H9 (cell line): ENCODE measurements at regions not wholly inside any gene's neighbourhood (a gene's known extent, or its start where the extent isn't known, plus 50 kb on each side); places are given as distances from the start of the nearest gene placed in this dataset.

Experiments used
- DNase-seq: peaks from one replicate; pipeline ENCODE4 v3.0.0-alpha.2; 2017
- H2AFZ ChIP-seq: one replicate; pipeline ENCODE4 v1.6.1; 2013; ENCODE audit warnings: mild to moderate bottlenecking, low read length, control low read depth, moderate library complexity
- H2AK5ac ChIP-seq: 2 replicates; pipeline ENCODE4 v1.6.1; 2013; ENCODE audit warnings: low read length, control low read depth, mixed read lengths; ENCODE audit not compliant: insufficient read length
- H2BK120ac ChIP-seq: one replicate; pipeline ENCODE4 v1.6.1; 2013; ENCODE audit warnings: low read depth, mild to moderate bottlenecking, low read length, control low read depth, inconsistent platforms; ENCODE audit not compliant: poor library complexity, severe bottlenecking
- H2BK12ac ChIP-seq: 2 replicates; pipeline ENCODE4 v1.6.1; 2013; ENCODE audit warnings: low read length, control low read depth, mixed read lengths, low read depth; ENCODE audit not compliant: insufficient read length
- H2BK15ac ChIP-seq: 2 replicates; pipeline ENCODE4 v1.6.1; 2013; ENCODE audit warnings: low read depth, low read length, control low read depth
- H2BK20ac ChIP-seq: one replicate; pipeline ENCODE4 v1.6.1; 2013; ENCODE audit warnings: low read depth, mild to moderate bottlenecking, low read length, control low read depth, inconsistent platforms; ENCODE audit not compliant: poor library complexity, severe bottlenecking
- H2BK5ac ChIP-seq: 2 replicates; pipeline ENCODE4 v1.6.1; 2013; ENCODE audit warnings: low read length, control low read depth, mixed read lengths; ENCODE audit not compliant: insufficient read length
- H3K14ac ChIP-seq: 2 replicates; pipeline ENCODE4 v1.6.1; 2013; ENCODE audit warnings: low read length, control low read depth; ENCODE audit not compliant: insufficient read depth
- H3K18ac ChIP-seq: 2 replicates; pipeline ENCODE4 v1.6.1; 2013; ENCODE audit warnings: low read depth, mild to moderate bottlenecking, mixed read lengths, low read length, control low read depth; ENCODE audit not compliant: insufficient read length
- H3K23ac ChIP-seq: 2 replicates; pipeline ENCODE4 v1.6.1; 2013; ENCODE audit warnings: low read length, control low read depth, mixed read lengths, low read depth; ENCODE audit not compliant: insufficient read length
- H3K23me2 ChIP-seq: 2 replicates; pipeline ENCODE4 v1.6.1; 2013; ENCODE audit warnings: low read depth, mild to moderate bottlenecking, mixed read lengths, low read length, control low read depth; ENCODE audit not compliant: insufficient read length, poor library complexity, severe bottlenecking
- H3K27ac ChIP-seq: 2 replicates; pipeline ENCODE4 v1.5.1; 2013; ENCODE audit warnings: low read length, control low read depth, mixed read lengths, low read depth; ENCODE audit not compliant: insufficient read length
- H3K27me3 ChIP-seq: 2 replicates; pipeline ENCODE4 v1.6.1; 2013; ENCODE audit warnings: low read length, control low read depth, inconsistent platforms; ENCODE audit not compliant: insufficient read depth
- H3K4ac ChIP-seq: 2 replicates; pipeline ENCODE4 v1.6.1; 2013; ENCODE audit warnings: low read depth, mild to moderate bottlenecking, control low read depth, inconsistent platforms, low read length, moderate library complexity
- H3K4me1 ChIP-seq: 2 replicates; pipeline ENCODE4 v1.6.1; 2013; ENCODE audit warnings: low read length, control low read depth, inconsistent platforms; ENCODE audit not compliant: insufficient read depth
- H3K4me2 ChIP-seq: 2 replicates; pipeline ENCODE4 v1.6.1; 2013; ENCODE audit warnings: low read length, control low read depth, mixed read lengths; ENCODE audit not compliant: insufficient read length, insufficient read depth
- H3K56ac ChIP-seq: 2 replicates; pipeline ENCODE4 v1.6.1; 2013; ENCODE audit warnings: low read depth, mild to moderate bottlenecking, mixed read lengths, low read length, control low read depth; ENCODE audit not compliant: insufficient read length
- H3K79me1 ChIP-seq: 2 replicates; pipeline ENCODE4 v1.6.1; 2013; ENCODE audit warnings: low read depth, mild to moderate bottlenecking, moderate library complexity, low read length, control low read depth, inconsistent platforms; ENCODE audit not compliant: insufficient read depth, poor library complexity, severe bottlenecking
- H3K79me2 ChIP-seq: 2 replicates; pipeline ENCODE4 v1.6.1; 2013; ENCODE audit warnings: low read length, control low read depth, inconsistent platforms; ENCODE audit not compliant: insufficient read depth
- H3K9ac ChIP-seq: 2 replicates; pipeline ENCODE4 v1.6.1; 2013; ENCODE audit warnings: low read length, control low read depth, mixed read lengths; ENCODE audit not compliant: insufficient read length; ENCODE audit errors: extremely low read depth
- H3K9me3 ChIP-seq: one replicate; pipeline ENCODE4 v1.6.1; 2013; ENCODE audit warnings: low read depth, low read length, inconsistent platforms; ENCODE audit not compliant: control insufficient read depth
- H3T11ph ChIP-seq: one replicate; pipeline ENCODE4 v1.6.1; 2013; ENCODE audit warnings: mild to moderate bottlenecking, low read length, control low read depth, inconsistent platforms
- H4K20me1 ChIP-seq: one replicate; pipeline ENCODE4 v1.6.1; 2013; ENCODE audit not compliant: control insufficient read depth, insufficient read length, insufficient read depth
- H4K5ac ChIP-seq: 2 replicates; pipeline ENCODE4 v1.6.1; 2013; ENCODE audit warnings: low read depth, mild to moderate bottlenecking, mixed read lengths, low read length, control low read depth; ENCODE audit not compliant: insufficient read length
- H4K8ac ChIP-seq: replicated peaks from 2 replicates; pipeline ENCODE4 v1.6.1; 2013; ENCODE audit warnings: low read length, control low read depth, mixed read lengths, low read depth; ENCODE audit not compliant: insufficient read length
- H4K91ac ChIP-seq: 2 replicates; pipeline ENCODE4 v1.6.1; 2013; ENCODE audit warnings: low read depth, mild to moderate bottlenecking, moderate library complexity, mixed read lengths, low read length, control low read depth; ENCODE audit not compliant: insufficient read length
- H3K27ac Mint-ChIP-seq, 3 experiments: 2 replicates in 2 of 3; 3 replicates in 1 of 3; pipeline ENCODE4 v1.8.0; 2020 to 2021; ENCODE audit warnings: mixed read lengths in 3 of 3, mild to moderate bottlenecking in 1 of 3, moderate library complexity in 1 of 3
- H3K27me3 Mint-ChIP-seq: 2 replicates; pipeline ENCODE4 v1.8.0; 2021; ENCODE audit warnings: low read depth, mild to moderate bottlenecking, moderate library complexity, mixed read lengths
- H3K36me3 Mint-ChIP-seq, 3 experiments: 2 replicates in 2 of 3; 3 replicates in 1 of 3; pipeline ENCODE4 v1.8.0; 2020 to 2021; ENCODE audit warnings: low read depth in 3 of 3, mixed read lengths in 3 of 3; ENCODE audit not compliant: insufficient read depth in 1 of 3
- H3K4me1 Mint-ChIP-seq, 2 experiments: 2 replicates each; pipeline ENCODE4 v1.8.0; 2020; ENCODE audit warnings: mixed read lengths in 2 of 2
- H3K4me3 Mint-ChIP-seq, 2 experiments: 2 replicates in 1 of 2; 3 replicates in 1 of 2; pipeline ENCODE4 v1.8.0; 2020 to 2021; ENCODE audit warnings: mild to moderate bottlenecking in 2 of 2, mixed read lengths in 2 of 2, moderate library complexity in 1 of 2
- H3K9me3 Mint-ChIP-seq, 2 experiments: 2 replicates in 1 of 2; 3 replicates in 1 of 2; pipeline ENCODE4 v1.8.0; 2020; ENCODE audit warnings: mild to moderate bottlenecking in 2 of 2, mixed read lengths in 2 of 2, moderate library complexity in 1 of 2
- CTCF ChIP-seq: fragments of 200-600 bp; sonication (generic); conservative IDR thresholded peaks from 3 replicates; pipeline ENCODE4 v1.8.0; 2021; ENCODE audit warnings: antibody characterized with exemption, mild to moderate bottlenecking
- WGBS: extraction: QIAGEN DNeasy Blood & Tissue Kit; methylation state at CpG from one replicate; pipeline ENCODE4 v1.1.7; 2013; ENCODE audit warnings: missing lambda C conversion rate, low lambda C conversion rate, mixed read lengths; ENCODE audit not compliant: insufficient read length; ENCODE audit errors: extremely low coverage; 5-methylcytosine and 5-hydroxymethylcytosine counted together

- Histone ChIP-seq H2BK15ac (no peak overlapping the region), H3K14ac (no peak overlapping the region), H3K23ac (no peak overlapping the region), H3K27me3 (no peaks in the 10 kb centered on the region), H2AK5ac (no peak overlapping the region), H2BK5ac (no peak overlapping the region), H4K5ac (no peak overlapping the region), H3T11ph (no peak overlapping the region), H2BK12ac (no peak overlapping the region), H3K9me3 (no peaks in the 10 kb centered on the region), H2BK120ac (no peak overlapping the region), H3K4me2 (no peak overlapping the region), H4K8ac (no peak overlapping the region), H2BK20ac (no peak overlapping the region), H3K79me1 (no peaks in the 10 kb centered on the region), H3K4ac (no peak overlapping the region), H3K56ac (no peak overlapping the region), H4K20me1 (no peaks in the 10 kb centered on the region), H4K91ac (no peak overlapping the region), H3K4me1 (peaks cover 5% of the 10 kb centered on the region), H3K23me2 (no peaks in the 10 kb centered on the region), H3K79me2 (no peaks in the 10 kb centered on the region), H3K18ac (no peak overlapping the region), H3K9ac (no peak overlapping the region), H2AFZ (no peak overlapping the region), H3K27ac (no peak overlapping the region)
- H3K4me1 Mint-ChIP-seq: peaks cover 8 to 28% of the 10 kb centered on the region in 2 experiments
- no peak overlapping the region for H3K27ac Mint-ChIP-seq
- no peak for DNase-seq
- no peak for TF ChIP-seq CTCF
- H3K9me3 Mint-ChIP-seq: no peaks in the 10 kb centered on the region
- H3K36me3 Mint-ChIP-seq: no peaks in the 10 kb centered on the region
- no CpG with 5 or more reads among the region's 5 CpGs for WGBS
- H3K27me3 Mint-ChIP-seq: peaks cover 3% of the 10 kb centered on the region
- no peak overlapping the region for H3K4me3 Mint-ChIP-seq
These were observed 104.4 kb downstream of the DAD1 start for GRCh38 chr14:22484632-22485031.
